ENCODE measurements at regions not wholly inside any gene's neighbourhood (a gene's known extent, or its start where the extent isn't known, plus 50 kb on each side); places are given as distances from the start of the nearest gene placed in this dataset.

- no peak for TF ChIP-seq CTCF (conservative IDR thresholded peaks at IDR 0.05; ENCODE audit: low read length)
- TF ChIP-seq EZH2phosphoT487 (IDR thresholded peaks at IDR 0.05; ENCODE audit: borderline replicate concordance, low read depth, low read length): no peak
- H2AFZ ChIP-seq (ENCODE audit: low read length): no peak overlapping the region
- H3K79me2 ChIP-seq (ENCODE audit: insufficient read depth, low read depth, low read length): no peaks in the 10 kb centered on the region
- DNase-seq (ENCODE audit: low spot score): no peak
- H3K27ac ChIP-seq (ENCODE audit: low read depth, low read length, poor library complexity, severe bottlenecking): no peak overlapping the region
- peaks cover 6% of the 10 kb centered on the region for H3K4me1 ChIP-seq (ENCODE audit: insufficient read depth, low read length, poor library complexity, severe bottlenecking)
- ChIA-PET CTCF (ENCODE audit: unreplicated experiment) (no interaction called here), POLR2A (interaction anchor here (0.6 kb wide), 1 partner anchor 13 kb away, joined by 5 read pairs; no protein-coding TSS in a partner anchor)
- no peak overlapping the region for H3K4me2 ChIP-seq (ENCODE audit: low read length)
- no TSS peak for BruUV-seq (replicated peaks)
- no peaks in the 10 kb centered on the region for H3K36me3 ChIP-seq (ENCODE audit: insufficient read depth, low read length)
- no peaks in the 10 kb centered on the region for H4K20me1 ChIP-seq (ENCODE audit: insufficient read depth, low read length)
- intact Hi-C loops (cut with micrococcal nuclease; ENCODE audit: unreplicated experiment): loop anchor here (5.0 kb wide), 1 partner anchor 63 kb away; no protein-coding TSS in a partner anchor
- no peaks in the 10 kb centered on the region for H3K9me3 ChIP-seq (ENCODE audit: low read length)
- H3K9me2 ChIP-seq (ENCODE audit: insufficient read depth, low read length): no peaks in the 10 kb centered on the region
- no peak overlapping the region for H3K4me3 ChIP-seq (ENCODE audit: low read depth, low read length, poor library complexity, severe bottlenecking)
Observed at GRCh38 chr14:101708853-101709532, 52.5 kb upstream of the PPP2R5C start.

GRCh38 chr14:101709533-101709881, 52.0 kb upstream of the PPP2R5C start:
- no peak overlapping the region for H3K4me3 ChIP-seq (ENCODE audit: low read depth, low read length, poor library complexity, severe bottlenecking)
- H3K4me1 ChIP-seq (ENCODE audit: insufficient read depth, low read length, poor library complexity, severe bottlenecking): peaks cover 6% of the 10 kb centered on the region
- no peak for DNase-seq (ENCODE audit: low spot score)
- TF ChIP-seq EZH2phosphoT487 (IDR thresholded peaks at IDR 0.05; ENCODE audit: borderline replicate concordance, low read depth, low read length) (no peak), CTCF (conservative IDR thresholded peaks at IDR 0.05; ENCODE audit: low read length) (no peak)
- H3K9me2 ChIP-seq (ENCODE audit: insufficient read depth, low read length): no peaks in the 10 kb centered on the region
- H3K9me3 ChIP-seq (ENCODE audit: low read length): no peaks in the 10 kb centered on the region
- intact Hi-C loops (cut with micrococcal nuclease; ENCODE audit: unreplicated experiment): loop anchor here (5.0 kb wide), 1 partner anchor 63 kb away; no protein-coding TSS in a partner anchor
- H2AFZ ChIP-seq (ENCODE audit: low read length): no peak overlapping the region
- no peak overlapping the region for H3K4me2 ChIP-seq (ENCODE audit: low read length)
- BruUV-seq (replicated peaks): no TSS peak
- ChIA-PET POLR2A (interaction anchor here (0.5 kb wide), 1 partner anchor 99 kb away, joined by 8 read pairs; no protein-coding TSS in a partner anchor), CTCF (ENCODE audit: unreplicated experiment) (no interaction called here)
- H3K79me2 ChIP-seq (ENCODE audit: insufficient read depth, low read depth, low read length): no peaks in the 10 kb centered on the region
- no peak overlapping the region for H3K27ac ChIP-seq (ENCODE audit: low read depth, low read length, poor library complexity, severe bottlenecking)
- no peaks in the 10 kb centered on the region for H3K36me3 ChIP-seq (ENCODE audit: insufficient read depth, low read length)
- H4K20me1 ChIP-seq (ENCODE audit: insufficient read depth, low read length): no peaks in the 10 kb centered on the region

Data from OCI-LY7 (cell line).